Smooth muscle cell (in vitro differentiated cells): ENCODE measurements at regions not wholly inside any gene's neighbourhood (a gene's known extent, or its start where the extent isn't known, plus 50 kb on each side); places are given as distances from the start of the nearest gene placed in this dataset.
A peak's percentile ranks its signal among the peaks of the same experiment; 100 is the strongest.

ENCODE experiments used
- DNase-seq: peaks from one replicate; lab custom pipeline; 2025; ENCODE audit not compliant: unreplicated experiment; lab: John Stamatoyannopoulos, UW
- H2AFZ ChIP-seq: fragments of 200-600 bp; sonication (generic); 2 replicates; pipeline ENCODE4 v1.6.0; 2016; ENCODE audit warnings: antibody characterized with exemption, low read depth, mild to moderate bottlenecking
- H3F3A ChIP-seq: fragments of 200-600 bp; sonication (generic); 2 replicates; pipeline ENCODE4 v1.6.0; 2017; ENCODE audit warnings: antibody characterized with exemption, low read depth
- H3K27ac ChIP-seq: fragments of 200-600 bp; sonication (generic); 2 replicates; pipeline ENCODE4 v1.5.1; 2016; ENCODE audit warnings: low read depth, mild to moderate bottlenecking
- H3K27me3 ChIP-seq: fragments of 200-600 bp; sonication (generic); 2 replicates; pipeline ENCODE4 v1.6.1; 2016; ENCODE audit warnings: low read depth, mild to moderate bottlenecking
- H3K36me3 ChIP-seq: fragments of 200-600 bp; sonication (generic); 2 replicates; pipeline ENCODE4 v1.5.1; 2016; ENCODE audit warnings: low read depth
- H3K4me1 ChIP-seq: fragments of 200-600 bp; sonication (generic); 2 replicates; pipeline ENCODE4 v1.5.1; 2016; ENCODE audit warnings: low read depth
- H3K4me2 ChIP-seq: fragments of 200-600 bp; sonication (generic); 2 replicates; pipeline ENCODE4 v1.6.0; 2016; ENCODE audit warnings: mild to moderate bottlenecking
- H3K4me3 ChIP-seq: fragments of 200-600 bp; sonication (generic); 2 replicates; pipeline ENCODE4 v1.5.1; 2016; ENCODE audit warnings: mild to moderate bottlenecking
- H3K79me2 ChIP-seq: fragments of 200-600 bp; sonication (generic); 2 replicates; pipeline ENCODE4 v1.6.0; 2016; ENCODE audit warnings: low read depth, mild to moderate bottlenecking
- H3K9ac ChIP-seq: fragments of 200-600 bp; sonication (generic); 2 replicates; pipeline ENCODE4 v1.6.0; 2016; ENCODE audit warnings: low read depth
- H3K9me3 ChIP-seq: fragments of 200-600 bp; sonication (generic); replicated peaks from 2 replicates; pipeline ENCODE4 v1.5.1; 2016; ENCODE audit warnings: low read depth
- H4K20me1 ChIP-seq: fragments of 200-600 bp; sonication (generic); 2 replicates; pipeline ENCODE4 v1.6.0; 2016; ENCODE audit warnings: low read depth
- CTCF ChIP-seq: fragments of 200-600 bp; sonication (generic); IDR thresholded peaks from 2 replicates; pipeline ENCODE4 v1.5.1; 2017; ENCODE audit warnings: borderline replicate concordance, mild to moderate bottlenecking, antibody characterized with exemption; ENCODE audit not compliant: insufficient read depth, poor library complexity, severe bottlenecking
- WGBS: methylation state at CpG from one replicate; pipeline ENCODE4 v1.1.7; 2016; ENCODE audit warnings: low lambda C conversion rate; 5-methylcytosine and 5-hydroxymethylcytosine counted together

- no peaks in the 10 kb centered on the region for H3K4me1 ChIP-seq
- H3K4me3 ChIP-seq: no peak overlapping the region
- no peaks in the 10 kb centered on the region for H3F3A ChIP-seq
- no peak for DNase-seq
- H4K20me1 ChIP-seq: no peaks in the 10 kb centered on the region
- H2AFZ ChIP-seq: peak overlapping the region; percentile 15
- H3K4me2 ChIP-seq: no peak overlapping the region
- peaks cover 6% of the 10 kb centered on the region for H3K36me3 ChIP-seq
- H3K27me3 ChIP-seq: no peaks in the 10 kb centered on the region
- peaks cover 5% of the 10 kb centered on the region for H3K9me3 ChIP-seq
- no peak for TF ChIP-seq CTCF
- WGBS: 61% methylated on average over 5 of the region's 5 CpGs
- no peak overlapping the region for H3K27ac ChIP-seq
- no peaks in the 10 kb centered on the region for H3K79me2 ChIP-seq
- no peak overlapping the region for H3K9ac ChIP-seq
Measured at GRCh38 chr15:58369261-58369701, 62.5 kb upstream of the LIPC start.

- Histone ChIP-seq H2AFZ (peak overlapping the region; percentile 24), H3K79me2 (no peaks in the 10 kb centered on the region), H3K9ac (no peak overlapping the region)
Measured at GRCh38 chr15:58369956-58370355, 61.8 kb upstream of the LIPC start.

GRCh38 chr15:58374147-58374546, 57.6 kb upstream of the LIPC start:
- DNase-seq: no peak

More at GRCh38 chr15:58369956-58370355, 61.8 kb upstream of the LIPC start:
- H3K27ac ChIP-seq: no peak overlapping the region
- H3K4me2 ChIP-seq: no peak overlapping the region
- no peak for DNase-seq
- H3K4me3 ChIP-seq: no peak overlapping the region
- no peak for TF ChIP-seq CTCF
- H3K4me1 ChIP-seq: no peaks in the 10 kb centered on the region
- WGBS: 81% methylated on average over 3 of the region's 3 CpGs
- peaks cover 6% of the 10 kb centered on the region for H3K36me3 ChIP-seq
- no peaks in the 10 kb centered on the region for H3F3A ChIP-seq
- peaks cover 5% of the 10 kb centered on the region for H3K9me3 ChIP-seq
- no peaks in the 10 kb centered on the region for H3K27me3 ChIP-seq
- H4K20me1 ChIP-seq: no peaks in the 10 kb centered on the region

More at GRCh38 chr15:58374147-58374546, 57.6 kb upstream of the LIPC start:
- H3K27me3 ChIP-seq: no peaks in the 10 kb centered on the region
- no peak overlapping the region for H3K4me2 ChIP-seq
- H3K79me2 ChIP-seq: no peaks in the 10 kb centered on the region
- WGBS: 86% methylated on average over 3 of the region's 3 CpGs
- H3K9ac ChIP-seq: no peak overlapping the region
- H3K9me3 ChIP-seq: peaks cover 5% of the 10 kb centered on the region
- no peak overlapping the region for H3K4me3 ChIP-seq
- no peak overlapping the region for H3K27ac ChIP-seq
- TF ChIP-seq CTCF: no peak
- peaks cover 6% of the 10 kb centered on the region for H3K36me3 ChIP-seq
- no peaks in the 10 kb centered on the region for H3K4me1 ChIP-seq
- no peaks in the 10 kb centered on the region for H4K20me1 ChIP-seq
- no peaks in the 10 kb centered on the region for H3F3A ChIP-seq
- H2AFZ ChIP-seq: no peak overlapping the region
